Cardiac fibroblast (primary cell): ENCODE measurements at regions not wholly inside any gene's neighbourhood (a gene's known extent, or its start where the extent isn't known, plus 50 kb on each side); places are given as distances from the start of the nearest gene placed in this dataset.

Source experiments
- DNase-seq, 2 donors: peaks; one replicate each; pipeline versions ENCODE4 v3.0.0 to v3.0.0-alpha.2; 2010; ENCODE audit warnings: low read depth in 2 of 2
- H3K4me3 ChIP-seq, 2 donors: replicated peaks in 1 of 2; 1 replicate in 1 of 2; 2 replicates in 1 of 2; pipeline ENCODE4 v1.5.1; 2011; ENCODE audit warnings: low read depth in 2 of 2, low read length in 2 of 2, mild to moderate bottlenecking in 2 of 2, moderate library complexity in 1 of 2
- CTCF ChIP-seq: IDR thresholded peaks from one replicate; pipeline ENCODE4 v1.5.1; 2011; ENCODE audit warnings: low read depth, mild to moderate bottlenecking, low read length, inconsistent platforms

- TF ChIP-seq CTCF: no peak
- no peak overlapping the region for H3K4me3 ChIP-seq
- DNase-seq: peak; percentile 53 to 90
Measured at GRCh38 chr7:17633067-17633466, 307.2 kb downstream of the SNX13 start.

DNA sequence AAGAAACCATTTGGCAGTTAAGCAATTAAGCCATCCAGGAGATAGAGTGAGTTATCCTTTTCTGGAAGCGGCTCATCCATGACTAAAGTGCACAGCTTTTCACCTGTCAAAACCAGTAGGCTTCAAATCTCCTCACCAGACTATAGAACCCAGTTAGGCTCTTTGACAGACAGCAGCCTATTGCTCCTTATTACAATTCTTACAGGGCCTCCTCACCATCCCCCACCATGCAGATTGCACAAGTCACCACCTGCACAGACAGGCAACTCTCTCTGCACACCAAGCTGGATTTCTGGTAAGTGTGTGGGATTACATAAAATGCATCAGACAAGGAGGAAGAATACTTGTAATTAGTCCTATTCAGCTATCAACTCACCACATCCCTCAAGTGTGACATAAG lies 301.6 kb downstream of the SNX13 start:
- no peak overlapping the region for H3K4me3 ChIP-seq
- no peak for TF ChIP-seq CTCF

GRCh38 chr7:17640730-17641377 lies 299.4 kb downstream of the SNX13 start:
- peak; percentile 73 for TF ChIP-seq CTCF
- H3K4me3 ChIP-seq: no peak overlapping the region
- DNase-seq: peak; percentile 60 to 73

More for the DNA sequence above, 301.6 kb downstream of the SNX13 start:
- peak in 1 of 2 donors; percentile 19 for DNase-seq

DNA sequence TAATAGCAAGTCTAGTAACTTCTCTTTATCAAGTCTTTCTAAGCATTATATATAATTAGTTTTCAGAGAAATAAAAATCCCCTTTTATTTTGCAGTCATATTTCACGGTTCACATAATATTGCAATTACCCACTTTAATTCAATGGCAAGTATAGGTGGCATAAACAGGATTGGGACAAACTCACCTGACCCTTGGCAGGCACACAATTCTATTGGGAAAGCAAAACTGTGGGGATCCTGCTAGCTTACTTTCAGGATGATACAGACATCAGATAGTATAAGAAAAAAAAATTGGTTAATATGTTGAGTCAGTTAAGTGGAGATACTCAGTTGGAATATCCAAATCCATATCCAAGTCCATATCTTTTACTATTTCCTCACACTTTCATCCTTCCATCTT lies 294.8 kb downstream of the SNX13 start:
- DNase-seq: no peak
- TF ChIP-seq CTCF: no peak
- no peak overlapping the region for H3K4me3 ChIP-seq

GRCh38 chr7:17646253-17646956 lies 293.9 kb downstream of the SNX13 start:
- peak; percentile 75 to 79 for DNase-seq
- TF ChIP-seq CTCF: peak; percentile 47
- H3K4me3 ChIP-seq: no peak overlapping the region

- TF ChIP-seq CTCF: no peak
- DNase-seq: peak in 1 of 2 donors; percentile 27
- no peak overlapping the region for H3K4me3 ChIP-seq
Measured at GRCh38 chr7:17651341-17651740, 289.0 kb downstream of the SNX13 start.
